ENCODE measurements at regions not wholly inside any gene's neighbourhood (a gene's known extent, or its start where the extent isn't known, plus 50 kb on each side); places are given as distances from the start of the nearest gene placed in this dataset.

- ChIA-PET POLR2A (no interaction called here), CTCF (no interaction called here)
- H3K4me1 ChIP-seq = peaks cover 6% of the 10 kb centered on the region; the same call in 1 of the 3 replicates
- H3K4me2 ChIP-seq = no peak overlapping the region
- 43% methylated on average over 1 of the region's 1 CpG for WGBS (ENCODE audit: missing lambda C conversion rate)
- H3K4me3 ChIP-seq = no peak overlapping the region
- no peak for FAIRE-seq
- no peak for DNase-seq (ENCODE audit: low read depth in 1 of 2, low spot score in 1 of 2)
- no peak overlapping the region for H3K27ac ChIP-seq
- no peak for ATAC-seq
- peaks cover 11% of the 10 kb centered on the region for H3K9me3 ChIP-seq
- TF ChIP-seq MYC (IDR thresholded peaks at IDR 0.05; ENCODE audit: borderline replicate concordance, low read length) = no peak
- no peak for TF ChIP-seq RAD21 (conservative IDR thresholded peaks at IDR 0.05 in 1 of 2, IDR thresholded peaks at IDR 0.05 in 1 of 2)
These were observed 73.9 kb upstream of the PRICKLE2 start for GRCh38 chr3:64299206-64299605.

GRCh38 chr3:64297563-64297962, 72.3 kb upstream of the PRICKLE2 start:
- FAIRE-seq (no peak), ATAC-seq (no peak), DNase-seq (ENCODE audit: low read depth in 1 of 2, low spot score in 1 of 2) (no peak)
- Histone ChIP-seq H3K4me2 (no peak overlapping the region), H3K27ac (no peak overlapping the region), H3K4me1 (peaks cover 6% of the 10 kb centered on the region; the same call in 1 of the 3 replicates), H3K4me3 (no peak overlapping the region), H3K9me3 (peaks cover 11% of the 10 kb centered on the region)
- TF ChIP-seq PBX3 (IDR thresholded peaks at IDR 0.05) (no peak), MAFK (IDR thresholded peaks at IDR 0.05; ENCODE audit: partially characterized antibody) (no peak), RARB (CRISPR knock-in tag; IDR thresholded peaks at IDR 0.05) (no peak), FOSL2 (IDR thresholded peaks at IDR 0.05) (no peak), FOSL2 (CRISPR knock-in tag; IDR thresholded peaks at IDR 0.05) (no peak)
- POLR2A ChIA-PET = no interaction called here
- 88% methylated on average over 1 of the region's 1 CpG for WGBS (ENCODE audit: missing lambda C conversion rate)
- CTCF ChIA-PET = no interaction called here

GRCh38 chr3:64295594-64295993, 70.3 kb upstream of the PRICKLE2 start:
- POLR2A ChIA-PET = no interaction called here
- ATAC-seq = no peak; a peak in 1 of 6 replicates
- CTCF ChIA-PET = no interaction called here

GRCh38 chr3:64294771-64295170, 69.5 kb upstream of the PRICKLE2 start:
- peaks cover 11% of the 10 kb centered on the region for H3K9me3 ChIP-seq
- DNase-seq (ENCODE audit: low read depth in 1 of 2, low spot score in 1 of 2) (no peak), ATAC-seq (no peak), FAIRE-seq (no peak)
- POLR2A ChIA-PET = no interaction called here
- peaks cover 25% of the 10 kb centered on the region for H3K4me1 ChIP-seq
- WGBS (ENCODE audit: missing lambda C conversion rate) = 71% methylated on average over 2 of the region's 2 CpGs
- no peak overlapping the region for H3K4me2 ChIP-seq
- no peak overlapping the region for H3K27ac ChIP-seq
- CTCF ChIA-PET = no interaction called here
- no peak overlapping the region for H3K4me3 ChIP-seq
- TF ChIP-seq ATOH8 (CRISPR knock-in tag; IDR thresholded peaks at IDR 0.05; ENCODE audit: low read depth) (no peak), GATA3 (IDR thresholded peaks at IDR 0.05; ENCODE audit: borderline replicate concordance) (no peak), HEYL (CRISPR knock-in tag; IDR thresholded peaks at IDR 0.05) (no peak), HOXB5 (CRISPR knock-in tag; IDR thresholded peaks at IDR 0.05) (no peak), HOXB13 (CRISPR knock-in tag; IDR thresholded peaks at IDR 0.05; ENCODE audit: low read depth) (no peak), RARB (CRISPR knock-in tag; IDR thresholded peaks at IDR 0.05) (no peak), EHMT2 (IDR thresholded peaks at IDR 0.05; ENCODE audit: low read depth) (no peak), RFX5 (IDR thresholded peaks at IDR 0.05) (no peak), HMGXB4 (CRISPR knock-in tag; IDR thresholded peaks at IDR 0.05; ENCODE audit: borderline replicate concordance) (no peak), USF2 (IDR thresholded peaks at IDR 0.05) (no peak), FOXS1 (CRISPR knock-in tag; IDR thresholded peaks at IDR 0.05) (no peak), POLR2AphosphoS2 (conservative IDR thresholded peaks at IDR 0.05; ENCODE audit: low read length) (no peak), NR3C1 (IDR thresholded peaks at IDR 0.05) (no peak), RNF2 (IDR thresholded peaks at IDR 0.05; ENCODE audit: borderline replicate concordance, low read depth) (no peak), CEBPB (IDR thresholded peaks at IDR 0.05) (no peak), FOSB (CRISPR knock-in tag; IDR thresholded peaks at IDR 0.05) (no peak), HDAC2 (IDR thresholded peaks at IDR 0.05) (no peak), RAD21 (conservative IDR thresholded peaks at IDR 0.05 in 1 of 2, IDR thresholded peaks at IDR 0.05 in 1 of 2) (no peak)
- TF ChIP-seq, protein P1, sequence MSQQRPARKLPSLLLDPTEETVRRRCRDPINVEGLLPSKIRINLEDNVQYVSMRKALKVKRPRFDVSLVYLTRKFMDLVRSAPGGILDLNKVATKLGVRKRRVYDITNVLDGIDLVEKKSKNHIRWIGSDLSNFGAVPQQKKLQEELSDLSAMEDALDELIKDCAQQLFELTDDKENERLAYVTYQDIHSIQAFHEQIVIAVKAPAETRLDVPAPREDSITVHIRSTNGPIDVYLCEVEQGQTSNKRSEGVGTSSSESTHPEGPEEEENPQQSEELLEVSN (IDR thresholded peaks at IDR 0.05; ENCODE audit: borderline replicate concordance, low read depth) = no peak

More at GRCh38 chr3:64295594-64295993, 70.3 kb upstream of the PRICKLE2 start:
- TF ChIP-seq, protein P2, sequence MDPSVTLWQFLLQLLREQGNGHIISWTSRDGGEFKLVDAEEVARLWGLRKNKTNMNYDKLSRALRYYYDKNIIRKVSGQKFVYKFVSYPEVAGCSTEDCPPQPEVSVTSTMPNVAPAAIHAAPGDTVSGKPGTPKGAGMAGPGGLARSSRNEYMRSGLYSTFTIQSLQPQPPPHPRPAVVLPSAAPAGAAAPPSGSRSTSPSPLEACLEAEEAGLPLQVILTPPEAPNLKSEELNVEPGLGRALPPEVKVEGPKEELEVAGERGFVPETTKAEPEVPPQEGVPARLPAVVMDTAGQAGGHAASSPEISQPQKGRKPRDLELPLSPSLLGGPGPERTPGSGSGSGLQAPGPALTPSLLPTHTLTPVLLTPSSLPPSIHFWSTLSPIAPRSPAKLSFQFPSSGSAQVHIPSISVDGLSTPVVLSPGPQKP (IDR thresholded peaks at IDR 0.05; ENCODE audit: low read depth, low read length) = no peak
- TF ChIP-seq FOSL2 (IDR thresholded peaks at IDR 0.05) (no peak), FOSL2 (CRISPR knock-in tag; IDR thresholded peaks at IDR 0.05) (peak; percentile 62)
- FAIRE-seq (no peak), DNase-seq (ENCODE audit: low read depth in 1 of 2, low spot score in 1 of 2) (peak in 1 of 2 experiments; percentile 5)
- 66% methylated on average over 5 of the region's 5 CpGs for WGBS (ENCODE audit: missing lambda C conversion rate)
- Histone ChIP-seq H3K4me1 (peaks cover 21% of the 10 kb centered on the region), H3K9me3 (peaks cover 11% of the 10 kb centered on the region), H3K4me2 (peak overlapping the region; percentile 32; the same call in 1 of the 3 replicates), H3K27ac (peak overlapping the region in 1 of 2 experiments; percentile 43; a peak in 1 of 6 replicates), H3K4me3 (no peak overlapping the region)
